SK-N-MC (cell line): ENCODE measurements at regions not wholly inside any gene's neighbourhood (a gene's known extent, or its start where the extent isn't known, plus 50 kb on each side); places are given as distances from the start of the nearest gene placed in this dataset.
A peak's percentile ranks its signal among the peaks of the same experiment; 100 is the strongest.

ENCODE experiments used
- EZH2 ChIP-seq: fragments of 200-600 bp; sonication (generic); IDR thresholded peaks from one replicate; pipeline ENCODE4 v1.6.1; 2017; ENCODE audit warnings: antibody characterized with exemption
- POLR2AphosphoS5 ChIP-seq: IDR thresholded peaks from 2 replicates; pipeline ENCODE4 v1.6.1; 2012; ENCODE audit warnings: mild to moderate bottlenecking, low read depth, low read length, borderline replicate concordance

- TF ChIP-seq EZH2 (no peak), POLR2AphosphoS5 (peak; percentile 39; the same call in 1 of the 2 replicates)
These were observed 444.7 kb upstream of the MAP3K7 start for GRCh38 chr6:91031581-91031980.
